ENCODE measurements at regions not wholly inside any gene's neighbourhood (a gene's known extent, or its start where the extent isn't known, plus 50 kb on each side); places are given as distances from the start of the nearest gene placed in this dataset.

DNA sequence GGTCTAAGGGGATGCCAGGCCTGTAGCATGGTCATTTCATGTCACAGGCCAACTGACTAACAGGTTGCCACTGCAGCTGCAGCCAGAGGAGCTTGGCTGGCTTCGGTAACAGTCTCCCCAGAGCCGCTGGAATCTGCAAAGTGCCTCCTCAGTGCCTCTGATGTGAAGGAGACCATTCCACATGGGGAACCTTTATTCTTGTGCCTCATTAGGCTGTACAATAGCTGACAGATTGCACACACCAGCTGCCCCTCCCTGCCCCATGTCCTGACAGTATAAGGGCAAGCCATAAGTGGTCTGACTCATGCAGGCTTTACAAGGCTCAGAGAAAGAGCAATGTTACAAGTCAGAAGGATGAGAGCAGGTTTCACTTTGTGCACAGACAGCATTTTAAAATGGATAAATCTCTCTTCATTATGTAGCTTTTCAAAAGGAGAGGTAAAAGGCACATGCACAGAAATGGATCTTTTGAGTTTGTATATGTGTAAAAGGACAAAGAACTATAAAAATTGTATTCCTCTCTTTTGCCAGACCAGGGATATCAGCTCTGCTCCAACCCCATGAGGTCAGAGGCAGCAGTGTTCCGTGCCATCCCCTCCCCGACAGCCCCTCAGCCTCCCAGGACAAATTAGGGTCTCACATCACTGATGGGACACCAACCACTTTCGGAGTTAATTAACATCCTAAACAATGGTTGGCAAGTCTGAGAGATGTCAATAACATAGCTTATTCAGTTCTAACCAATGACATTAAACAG is 467.8 kb downstream of the TMEM232 start:
- no peak overlapping the region for H3K4me3 ChIP-seq (ENCODE audit: control insufficient read depth, low read depth, low read length)
- DNase-seq (ENCODE audit: low read depth), result peak; percentile 33
- TF ChIP-seq, protein P1, sequence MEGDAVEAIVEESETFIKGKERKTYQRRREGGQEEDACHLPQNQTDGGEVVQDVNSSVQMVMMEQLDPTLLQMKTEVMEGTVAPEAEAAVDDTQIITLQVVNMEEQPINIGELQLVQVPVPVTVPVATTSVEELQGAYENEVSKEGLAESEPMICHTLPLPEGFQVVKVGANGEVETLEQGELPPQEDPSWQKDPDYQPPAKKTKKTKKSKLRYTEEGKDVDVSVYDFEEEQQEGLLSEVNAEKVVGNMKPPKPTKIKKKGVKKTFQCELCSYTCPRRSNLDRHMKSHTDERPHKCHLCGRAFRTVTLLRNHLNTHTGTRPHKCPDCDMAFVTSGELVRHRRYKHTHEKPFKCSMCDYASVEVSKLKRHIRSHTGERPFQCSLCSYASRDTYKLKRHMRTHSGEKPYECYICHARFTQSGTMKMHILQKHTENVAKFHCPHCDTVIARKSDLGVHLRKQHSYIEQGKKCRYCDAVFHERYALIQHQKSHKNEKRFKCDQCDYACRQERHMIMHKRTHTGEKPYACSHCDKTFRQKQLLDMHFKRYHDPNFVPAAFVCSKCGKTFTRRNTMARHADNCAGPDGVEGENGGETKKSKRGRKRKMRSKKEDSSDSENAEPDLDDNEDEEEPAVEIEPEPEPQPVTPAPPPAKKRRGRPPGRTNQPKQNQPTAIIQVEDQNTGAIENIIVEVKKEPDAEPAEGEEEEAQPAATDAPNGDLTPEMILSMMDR (IDR thresholded peaks at IDR 0.05; ENCODE audit: control insufficient read depth, insufficient read depth, low read depth, low read length, missing control alignments), result no peak

DNA sequence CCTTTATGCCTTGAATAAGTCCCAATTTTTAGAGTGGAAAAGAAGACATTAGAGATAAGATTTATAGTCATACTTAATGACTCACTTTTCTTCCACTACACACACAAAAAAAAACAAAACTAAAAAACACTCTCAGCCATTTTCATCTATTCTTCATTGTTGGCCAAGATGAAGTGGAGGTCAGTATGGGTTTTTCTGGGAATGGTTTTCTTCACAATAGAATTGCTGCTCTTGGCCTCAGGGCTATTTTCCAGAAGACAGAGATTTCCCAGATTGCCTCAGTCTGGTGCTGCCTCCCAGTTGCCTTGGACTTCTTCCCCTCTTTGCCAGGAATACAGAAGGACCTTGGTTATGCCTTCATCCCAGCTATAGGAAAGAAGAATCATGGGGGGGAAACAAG is 463.7 kb downstream of the TMEM232 start:
- H3K4me3 ChIP-seq (ENCODE audit: control insufficient read depth, low read depth, low read length), result no peak overlapping the region
- DNase-seq (ENCODE audit: low read depth), result no peak
- TF ChIP-seq, protein P1 (IDR thresholded peaks at IDR 0.05; ENCODE audit: control insufficient read depth, insufficient read depth, low read depth, low read length, missing control alignments), result no peak

DNA sequence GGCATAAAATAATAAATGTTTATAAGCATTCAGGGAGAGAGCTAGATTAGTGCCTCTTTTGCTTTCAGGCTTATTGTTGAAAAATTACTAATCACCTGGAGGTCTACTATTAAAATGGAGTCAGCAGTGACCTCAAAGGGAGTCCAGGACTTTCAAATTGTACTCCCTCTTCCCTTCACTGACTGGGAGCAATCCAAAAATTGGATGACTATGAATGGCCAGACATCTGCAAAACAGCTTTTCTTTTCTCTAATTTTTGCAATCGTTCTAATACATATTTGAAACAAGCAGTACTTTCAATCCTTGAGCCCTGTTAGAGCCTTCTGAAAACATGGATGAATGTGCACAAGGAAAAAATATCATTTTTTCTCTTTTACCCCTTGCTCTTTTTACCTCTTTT is 461.8 kb downstream of the TMEM232 start:
- no peak overlapping the region for H3K4me3 ChIP-seq (ENCODE audit: control insufficient read depth, low read depth, low read length)

DNA sequence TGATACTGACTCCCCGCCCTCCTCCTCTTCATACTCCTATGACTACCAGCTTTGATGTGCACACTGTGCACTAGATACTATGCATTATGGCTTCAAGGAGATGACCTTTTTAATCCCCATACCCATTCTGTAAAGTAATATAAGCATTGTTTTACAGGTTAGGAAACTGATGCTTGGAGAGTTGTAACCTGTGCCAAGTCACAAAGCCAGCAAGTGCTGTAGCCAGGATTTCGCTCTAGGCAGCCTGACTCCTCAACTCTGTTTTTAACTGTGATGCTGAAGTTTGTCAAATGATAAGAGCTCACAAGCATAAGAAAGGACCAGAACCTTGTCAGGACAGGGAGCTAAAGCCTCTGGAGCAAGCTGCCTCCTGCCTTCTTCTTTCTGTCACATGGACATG is 461.3 kb downstream of the TMEM232 start:
- H3K4me3 ChIP-seq (ENCODE audit: control insufficient read depth, low read depth, low read length), result no peak overlapping the region
- TF ChIP-seq, protein P1 (IDR thresholded peaks at IDR 0.05; ENCODE audit: control insufficient read depth, insufficient read depth, low read depth, low read length, missing control alignments), result no peak
- no peak for DNase-seq (ENCODE audit: low read depth)

More for the DNA sequence above, 461.8 kb downstream of the TMEM232 start:
- TF ChIP-seq, protein P1 (IDR thresholded peaks at IDR 0.05; ENCODE audit: control insufficient read depth, insufficient read depth, low read depth, low read length, missing control alignments), result no peak
- no peak for DNase-seq (ENCODE audit: low read depth)

DNA sequence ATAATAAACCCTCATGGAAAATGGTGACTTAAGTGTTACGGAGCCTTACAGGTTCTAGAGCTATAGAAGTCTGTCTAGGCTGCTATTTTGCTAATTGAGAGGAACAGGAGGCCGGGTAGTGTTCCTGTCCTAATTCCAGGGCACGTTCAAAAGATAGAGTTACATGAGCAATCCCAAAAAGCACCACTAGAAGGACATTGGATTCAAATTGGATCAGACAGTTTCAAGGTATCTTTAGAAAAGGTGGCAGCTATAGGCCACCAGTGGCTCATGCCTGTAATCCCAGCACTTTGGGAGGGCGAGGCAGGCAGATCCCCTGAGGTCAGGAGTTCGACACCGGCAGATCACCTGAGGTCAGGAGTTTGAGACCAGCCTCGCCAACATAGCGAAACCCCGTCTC is 458.8 kb downstream of the TMEM232 start:
- no peak overlapping the region for H3K4me3 ChIP-seq (ENCODE audit: control insufficient read depth, low read depth, low read length)
- TF ChIP-seq, protein P1 (IDR thresholded peaks at IDR 0.05; ENCODE audit: control insufficient read depth, insufficient read depth, low read depth, low read length, missing control alignments), result no peak
- DNase-seq (ENCODE audit: low read depth), result no peak

DNA sequence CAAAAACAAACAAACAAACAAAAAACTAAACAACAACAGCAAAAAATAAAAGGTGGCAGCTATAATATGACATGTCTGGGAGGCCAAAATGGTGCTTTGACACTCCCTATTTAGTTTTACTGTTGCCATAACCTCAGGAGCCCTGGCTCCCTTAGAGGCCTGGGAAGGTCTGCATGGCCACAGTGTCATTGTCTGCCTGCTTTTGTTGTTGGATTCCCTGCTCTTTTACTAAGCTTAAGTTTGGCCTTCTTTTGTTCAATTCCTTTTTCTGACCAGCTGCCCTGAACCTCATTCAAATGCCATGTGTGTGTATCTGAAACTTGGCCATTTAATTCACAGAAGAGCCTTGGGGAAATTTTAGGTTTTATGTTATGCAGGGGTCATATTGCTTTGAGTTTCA is 458.2 kb downstream of the TMEM232 start:
- TF ChIP-seq, protein P1 (IDR thresholded peaks at IDR 0.05; ENCODE audit: control insufficient read depth, insufficient read depth, low read depth, low read length, missing control alignments), result no peak
- H3K4me3 ChIP-seq (ENCODE audit: control insufficient read depth, low read depth, low read length), result no peak overlapping the region
- DNase-seq (ENCODE audit: low read depth), result no peak
